Chondrocyte (in vitro differentiated cells): ENCODE measurements at regions not wholly inside any gene's neighbourhood (a gene's known extent, or its start where the extent isn't known, plus 50 kb on each side); places are given as distances from the start of the nearest gene placed in this dataset.

Source experiments
- DNase-seq: peaks from one replicate; pipeline ENCODE4 v3.0.0; 2021; ENCODE audit warnings: mixed read lengths, low spot score
- H3K27ac Mint-ChIP-seq: one replicate; pipeline ENCODE4 v1.8.0; 2021; ENCODE audit warnings: mild to moderate bottlenecking, moderate library complexity, mixed read lengths; ENCODE audit not compliant: unreplicated experiment
- H3K27me3 Mint-ChIP-seq: 2 replicates; pipeline ENCODE4 v1.8.0; 2021; ENCODE audit warnings: low read depth, mixed read lengths
- H3K36me3 Mint-ChIP-seq: 2 replicates; pipeline ENCODE4 v1.8.0; 2021; ENCODE audit warnings: low read depth, mixed read lengths
- H3K4me1 Mint-ChIP-seq: 2 replicates; pipeline ENCODE4 v1.8.0; 2021; ENCODE audit warnings: low read depth, mild to moderate bottlenecking, mixed read lengths
- H3K4me3 Mint-ChIP-seq: one replicate; pipeline ENCODE4 v1.8.0; 2021; ENCODE audit warnings: mild to moderate bottlenecking, moderate library complexity, mixed read lengths; ENCODE audit not compliant: unreplicated experiment
- H3K9me3 Mint-ChIP-seq: 2 replicates; pipeline ENCODE4 v1.8.0; 2021; ENCODE audit warnings: low read depth, mixed read lengths
- CTCF ChIP-seq: fragments of 200-600 bp; sonication (generic); IDR thresholded peaks from 2 replicates; pipeline ENCODE4 v1.5.0; 2021; ENCODE audit warnings: antibody characterized with exemption, mild to moderate bottlenecking, moderate library complexity

DNA sequence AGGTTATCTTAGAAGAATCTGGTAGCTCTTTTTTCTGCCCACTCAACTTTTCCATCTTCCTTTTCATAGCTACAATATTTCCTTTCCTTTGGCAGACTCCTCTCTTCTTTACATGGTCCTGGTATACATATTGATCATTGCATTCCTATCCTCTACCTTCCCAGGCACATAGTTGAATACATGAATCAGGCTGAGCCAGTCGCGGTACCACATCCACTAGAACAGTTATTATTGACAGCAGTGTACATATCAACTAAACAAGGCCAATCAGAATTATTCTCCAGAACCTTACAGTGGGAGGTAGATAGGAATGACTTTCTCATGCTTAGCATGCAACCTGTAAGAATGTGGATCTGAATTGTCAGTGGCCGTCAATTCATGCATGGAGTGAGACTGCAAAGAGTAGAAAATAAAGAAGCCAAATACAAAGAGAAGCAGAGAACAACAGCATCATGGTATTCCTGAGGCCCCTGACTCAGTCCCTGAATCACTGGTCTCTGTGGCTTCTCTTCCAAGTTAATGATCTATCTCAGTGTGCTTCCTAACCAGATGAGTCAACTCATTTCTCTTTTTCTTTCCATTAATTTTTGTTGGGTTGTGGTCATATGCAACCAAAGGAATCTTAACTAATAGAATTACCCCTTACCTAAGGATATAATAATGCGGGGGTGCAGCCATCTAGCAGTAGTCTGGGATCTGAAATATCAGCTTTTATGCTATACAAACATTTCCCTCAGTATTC is 60.9 kb upstream of the DCBLD2 start:
- Mint-ChIP-seq H3K27me3 (no peaks in the 10 kb centered on the region), H3K36me3 (no peaks in the 10 kb centered on the region), H3K4me1 (peaks cover 25% of the 10 kb centered on the region), H3K4me3 (no peak overlapping the region), H3K27ac (no peak overlapping the region), H3K9me3 (no peaks in the 10 kb centered on the region)
- no peak for DNase-seq
- no peak for TF ChIP-seq CTCF

DNA sequence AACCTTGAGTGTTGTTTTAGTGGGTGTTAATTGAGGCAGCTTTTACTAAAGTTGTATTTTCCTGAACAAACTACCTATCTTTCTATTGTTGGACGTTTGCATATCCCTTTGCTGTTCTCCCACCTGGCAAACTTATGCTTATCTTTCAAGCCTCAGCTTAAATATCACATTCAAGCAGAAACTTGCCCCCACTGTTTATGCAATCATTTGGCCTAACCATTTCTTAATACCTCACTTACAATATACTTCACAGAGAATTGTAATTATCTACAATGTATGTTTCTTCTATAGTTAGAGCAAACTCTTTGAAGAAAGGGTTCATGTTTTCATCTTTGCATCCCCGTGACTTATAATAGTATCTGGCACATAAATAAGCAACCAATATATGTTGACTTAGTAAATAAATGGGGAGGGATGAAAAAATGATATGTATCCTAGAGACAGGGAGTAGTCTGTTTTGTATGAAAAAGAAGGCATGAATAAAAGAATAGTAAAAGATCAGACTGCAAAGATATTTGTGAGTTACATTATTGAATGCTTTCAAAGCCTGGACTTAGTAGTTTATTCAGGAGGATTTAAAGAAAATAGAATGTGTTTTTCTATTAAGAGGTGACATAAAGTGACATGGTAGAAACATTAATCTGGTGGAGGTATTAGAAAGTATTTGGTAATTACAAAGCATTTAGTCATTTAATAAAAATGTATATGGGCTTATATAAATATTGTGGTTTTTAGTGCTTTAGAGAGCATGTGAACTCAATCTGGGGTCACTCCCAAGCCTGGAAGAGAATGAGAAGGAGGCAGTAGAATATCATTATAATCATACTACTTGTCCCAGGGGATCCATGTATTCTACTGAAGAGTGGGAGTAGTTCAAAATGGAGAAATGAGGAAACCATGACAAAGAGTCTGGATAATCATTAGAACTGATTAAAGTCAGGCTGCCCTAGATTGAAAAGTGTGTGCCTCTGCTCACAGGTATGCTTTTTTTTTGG is 60.0 kb upstream of the DCBLD2 start:
- Mint-ChIP-seq H3K36me3 (no peaks in the 10 kb centered on the region), H3K27ac (no peak overlapping the region), H3K4me1 (peaks cover 16% of the 10 kb centered on the region), H3K9me3 (no peaks in the 10 kb centered on the region), H3K27me3 (no peaks in the 10 kb centered on the region), H3K4me3 (no peak overlapping the region)
- TF ChIP-seq CTCF = no peak
- no peak for DNase-seq

GRCh38 chr3:98957681-98958080 is 56.2 kb upstream of the DCBLD2 start:
- H3K27me3 Mint-ChIP-seq = no peaks in the 10 kb centered on the region

DNA sequence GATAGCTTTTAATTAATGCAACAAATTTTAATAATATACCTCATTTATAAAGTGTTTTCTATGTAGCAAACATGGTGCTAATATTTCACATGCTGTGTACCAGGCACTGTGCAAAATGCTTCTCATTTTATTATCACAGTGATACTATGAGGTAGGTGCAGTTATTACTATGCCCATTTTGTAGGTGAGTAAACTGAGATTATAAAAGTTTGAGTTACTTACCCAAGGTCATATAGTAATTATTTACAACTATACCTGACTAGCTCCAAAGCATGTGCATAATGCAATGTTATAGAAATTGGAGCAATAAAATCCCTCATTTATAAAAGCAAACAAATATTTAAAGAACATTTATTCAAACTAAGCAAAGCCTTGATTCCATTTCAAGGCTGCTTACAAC is 54.5 kb upstream of the DCBLD2 start:
- Mint-ChIP-seq H3K27ac (no peak overlapping the region), H3K36me3 (no peaks in the 10 kb centered on the region), H3K4me3 (no peak overlapping the region), H3K4me1 (peaks cover 22% of the 10 kb centered on the region), H3K27me3 (no peaks in the 10 kb centered on the region), H3K9me3 (no peaks in the 10 kb centered on the region)
- TF ChIP-seq CTCF = no peak
- no peak for DNase-seq

More at GRCh38 chr3:98957681-98958080, 56.2 kb upstream of the DCBLD2 start:
- DNase-seq = no peak
- Mint-ChIP-seq H3K4me3 (no peak overlapping the region), H3K4me1 (peaks cover 16% of the 10 kb centered on the region), H3K9me3 (no peaks in the 10 kb centered on the region), H3K27ac (no peak overlapping the region), H3K36me3 (no peaks in the 10 kb centered on the region)
- TF ChIP-seq CTCF = no peak
